GM21447 (cell line): ENCODE measurements at regions not wholly inside any gene's neighbourhood (a gene's known extent, or its start where the extent isn't known, plus 50 kb on each side); places are given as distances from the start of the nearest gene placed in this dataset.

Experiments used
- ATAC-seq: cut with Tn5 transposase; IDR thresholded peaks from one replicate; pipeline ENCODE4 v1.9.1; 2021; ENCODE audit not compliant: unreplicated experiment

DNA sequence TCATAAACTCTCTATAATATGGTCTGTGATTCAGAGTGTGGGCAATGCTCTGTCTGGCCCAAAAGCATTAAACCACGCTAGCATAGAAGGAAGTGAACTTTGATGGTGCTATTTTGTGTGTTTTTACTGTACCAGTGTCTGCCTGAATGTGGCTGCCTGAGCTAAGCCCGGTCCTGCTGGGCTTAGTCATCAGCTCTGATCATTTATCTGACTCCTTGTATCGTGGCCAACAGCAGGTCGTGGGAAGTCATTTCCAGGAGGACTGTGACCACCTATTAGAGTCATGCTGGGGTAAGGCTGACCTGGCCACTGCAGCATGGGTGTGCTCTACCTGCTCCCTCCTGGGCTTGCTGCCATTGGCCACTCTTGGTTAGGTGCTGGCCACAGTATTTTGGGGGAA lies 239.1 kb upstream of the CEP162 start:
- no peak for ATAC-seq

DNA sequence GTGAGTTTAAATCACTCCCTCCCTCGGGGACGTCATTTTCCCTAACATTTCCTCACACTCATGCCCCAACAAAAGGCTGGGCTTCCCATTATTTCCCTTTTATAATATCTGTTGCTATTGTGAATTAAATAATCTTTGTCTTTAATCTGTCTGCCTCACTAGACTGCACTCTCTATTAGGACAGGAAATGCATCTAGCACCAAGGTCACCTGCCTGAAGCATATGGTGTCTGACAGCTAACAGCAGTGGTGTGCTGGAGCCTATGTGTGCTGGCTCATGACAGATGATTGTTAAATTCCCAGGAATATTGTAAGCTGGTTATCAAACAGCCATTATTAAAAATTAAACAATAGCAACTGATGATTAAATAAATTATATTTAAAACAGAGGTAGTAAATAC lies 237.0 kb upstream of the CEP162 start:
- no peak for ATAC-seq

DNA sequence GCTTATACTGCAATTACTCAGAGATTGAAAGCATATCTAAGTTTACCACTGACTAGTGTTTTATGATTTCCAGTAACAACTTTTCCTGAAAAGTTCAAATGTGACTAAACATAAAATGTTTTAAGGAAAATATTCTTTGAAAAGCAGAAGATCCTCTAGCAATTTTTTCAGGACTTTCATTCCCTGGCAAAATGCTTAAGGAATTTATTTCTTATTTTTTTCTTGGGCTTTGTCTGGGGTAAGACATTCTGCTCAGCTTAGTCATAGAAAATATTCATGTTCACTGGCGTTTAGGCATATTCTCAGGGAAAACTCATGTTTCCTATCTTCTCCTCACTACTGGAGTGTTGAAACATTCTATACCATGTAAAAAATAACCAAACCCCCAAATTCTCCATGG lies 235.3 kb upstream of the CEP162 start:
- no peak for ATAC-seq

DNA sequence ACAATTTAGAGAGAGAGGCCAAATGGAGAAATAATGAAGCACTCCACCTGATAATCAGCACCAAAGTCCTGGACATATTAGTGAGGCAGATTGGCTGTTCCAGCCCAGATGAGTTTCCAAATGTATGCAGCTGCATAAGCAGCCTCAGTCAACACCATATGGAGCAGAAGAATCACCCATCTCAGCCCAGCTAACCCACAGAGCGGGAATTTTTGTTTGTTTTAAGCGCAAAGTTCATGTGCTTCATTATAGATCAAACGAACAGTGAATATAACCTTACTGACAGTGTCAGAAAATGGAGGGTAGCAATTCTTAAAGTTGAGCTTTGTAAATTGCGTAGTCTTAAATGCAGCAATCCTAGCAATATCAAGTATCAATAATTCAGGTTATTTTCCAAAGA lies 234.0 kb upstream of the CEP162 start:
- ATAC-seq: no peak

DNA sequence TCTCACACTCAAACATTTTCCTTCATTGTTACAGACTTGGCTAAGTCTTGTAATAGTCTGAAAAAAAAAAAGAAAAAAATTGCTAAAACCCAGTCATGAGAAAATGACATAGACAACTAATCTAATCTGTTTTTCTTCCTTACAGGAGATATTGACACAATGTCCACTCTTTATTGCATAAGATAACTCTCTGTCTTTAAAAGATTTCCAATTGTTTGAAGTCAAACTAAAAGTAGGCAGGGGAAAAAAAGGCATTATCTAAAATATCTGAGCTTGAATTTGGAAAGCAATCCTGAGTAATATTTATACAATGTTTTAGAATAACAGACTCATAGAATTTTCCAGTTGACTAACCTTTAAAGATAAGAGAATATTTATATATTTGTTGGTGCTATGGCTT lies 233.0 kb upstream of the CEP162 start:
- ATAC-seq: no peak

DNA sequence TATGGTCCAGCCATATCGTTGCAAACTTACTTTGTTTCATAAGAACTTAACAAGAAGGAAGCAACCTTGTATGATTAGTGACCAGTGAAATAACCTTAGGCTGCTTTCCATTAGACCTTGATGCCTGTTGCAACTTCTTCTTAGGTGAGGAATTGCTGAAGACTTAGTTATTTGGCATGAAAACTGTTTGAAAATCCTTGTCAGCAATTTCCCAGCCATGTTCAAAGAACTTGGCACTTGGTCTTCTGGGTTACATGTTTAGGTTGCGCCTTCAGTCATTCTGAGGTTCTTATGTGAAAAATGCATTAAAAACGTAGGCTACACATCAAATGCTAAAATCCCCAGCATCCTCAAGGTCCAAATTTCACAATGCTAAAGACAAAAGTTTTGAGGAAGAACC lies 232.0 kb upstream of the CEP162 start:
- ATAC-seq: no peak

DNA sequence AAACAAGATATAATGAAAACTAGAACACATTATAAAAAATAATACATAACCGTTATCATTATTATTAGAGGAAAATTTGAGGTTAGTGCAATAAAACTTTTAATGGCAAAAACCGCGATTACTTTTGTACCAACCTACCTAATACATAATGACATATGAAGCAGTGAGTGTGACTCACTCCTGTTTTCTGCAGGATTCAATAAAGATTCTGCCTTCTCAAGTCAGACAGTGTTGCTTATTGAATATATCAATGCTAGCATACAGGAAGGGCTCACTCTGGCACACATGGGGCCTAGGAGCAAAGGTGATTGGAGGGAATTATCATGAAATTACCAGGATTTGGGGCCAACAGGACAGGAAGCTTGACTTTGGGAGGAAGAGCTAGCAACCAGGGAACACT lies 230.8 kb upstream of the CEP162 start:
- ATAC-seq: no peak

DNA sequence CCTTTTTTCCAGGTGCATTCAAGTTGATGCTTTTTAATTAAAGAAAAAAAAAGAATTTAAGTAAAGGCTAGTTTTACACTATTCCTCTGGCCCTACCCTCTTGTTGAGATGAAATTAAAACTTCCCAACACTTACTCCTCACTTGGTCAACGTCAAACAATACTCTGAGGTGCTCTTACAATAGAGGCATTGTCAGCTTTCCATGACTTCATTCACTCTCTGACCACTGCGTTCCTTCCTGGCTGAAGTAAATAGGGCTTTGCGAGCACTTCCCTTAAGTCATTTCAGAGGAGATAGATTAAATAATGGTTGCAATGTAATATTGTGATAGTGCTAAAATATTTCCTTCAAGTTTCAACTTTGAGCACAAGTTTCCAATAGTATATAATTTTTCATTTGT lies 229.8 kb upstream of the CEP162 start:
- ATAC-seq: no peak

DNA sequence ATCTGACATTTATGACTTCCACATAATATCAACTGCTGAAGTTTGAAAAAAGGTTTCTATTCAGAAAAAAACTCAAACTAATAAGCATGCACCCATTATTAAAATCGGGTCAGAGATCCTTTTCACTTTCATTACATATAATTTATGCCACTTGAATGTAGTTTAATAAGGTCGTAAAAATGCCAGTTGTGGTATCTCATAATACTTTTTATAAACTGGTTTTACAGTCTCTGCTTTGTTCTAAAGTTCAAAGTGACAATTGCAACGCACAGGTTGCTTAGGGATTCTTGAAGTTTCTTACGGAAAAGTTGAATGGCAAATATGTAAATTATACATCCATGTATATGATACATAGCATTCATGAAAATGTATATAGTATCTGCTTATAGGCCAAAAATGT lies 229.4 kb upstream of the CEP162 start:
- ATAC-seq: no peak

DNA sequence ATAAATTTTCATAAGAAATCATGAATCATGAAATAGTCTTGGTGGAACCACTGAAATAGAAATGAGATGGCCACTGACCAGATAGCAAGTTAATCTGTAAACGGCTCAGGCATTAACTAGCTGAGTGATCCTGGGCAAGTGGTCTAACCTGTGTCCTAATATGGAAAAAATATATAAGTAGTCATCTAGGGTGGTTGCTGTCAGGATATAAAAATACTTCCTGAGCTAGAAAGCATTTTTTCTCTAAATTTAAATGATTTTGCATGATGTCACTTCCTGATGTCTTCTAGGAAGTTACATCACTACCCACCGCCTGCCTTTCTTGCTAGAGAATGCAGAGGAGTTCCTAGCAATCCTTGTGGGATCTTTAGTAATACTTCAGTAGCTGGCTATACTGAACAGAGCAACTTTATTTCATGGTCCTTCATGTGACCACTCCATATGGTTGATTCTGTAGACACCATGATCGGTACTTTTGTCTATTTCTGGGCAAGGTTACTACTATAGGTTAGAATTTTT lies 228.1 kb upstream of the CEP162 start:
- no peak for ATAC-seq

DNA sequence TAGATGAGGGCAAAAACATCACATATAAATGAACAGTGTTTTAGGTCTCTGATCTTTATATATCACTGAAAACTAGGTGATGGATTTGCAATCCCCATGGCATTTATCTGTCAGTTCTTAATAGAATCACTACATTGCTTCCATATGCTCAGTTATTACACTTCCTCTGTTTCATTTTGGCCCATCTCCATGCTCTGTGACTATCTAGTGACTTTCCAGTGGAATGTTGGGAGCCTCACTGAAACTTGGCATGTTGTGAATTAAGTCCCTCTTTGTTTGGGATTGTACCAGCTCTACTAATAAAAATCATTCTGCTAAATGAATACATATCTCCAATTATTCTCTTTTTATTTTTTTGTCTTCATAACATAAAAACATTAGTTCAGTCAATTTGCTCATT lies 226.1 kb upstream of the CEP162 start:
- no peak for ATAC-seq

DNA sequence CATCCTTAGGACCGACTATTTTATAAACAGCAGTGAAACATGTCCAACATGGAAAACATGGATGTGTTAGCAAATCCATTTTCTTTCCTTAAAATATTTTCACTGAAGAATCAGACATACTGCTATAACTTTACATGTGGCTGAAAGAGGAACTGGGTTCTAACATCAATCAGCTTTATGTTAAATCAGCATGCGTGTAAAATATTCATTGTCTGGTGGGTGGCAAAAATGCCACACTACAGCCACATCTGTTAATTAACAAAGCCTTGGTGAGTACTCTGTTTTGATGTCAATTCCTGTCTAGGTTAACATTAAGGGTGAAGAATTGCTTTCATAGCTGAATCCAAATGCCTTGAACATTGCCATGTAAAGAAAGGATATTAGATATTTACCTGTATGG lies 222.6 kb upstream of the CEP162 start:
- ATAC-seq: no peak

DNA sequence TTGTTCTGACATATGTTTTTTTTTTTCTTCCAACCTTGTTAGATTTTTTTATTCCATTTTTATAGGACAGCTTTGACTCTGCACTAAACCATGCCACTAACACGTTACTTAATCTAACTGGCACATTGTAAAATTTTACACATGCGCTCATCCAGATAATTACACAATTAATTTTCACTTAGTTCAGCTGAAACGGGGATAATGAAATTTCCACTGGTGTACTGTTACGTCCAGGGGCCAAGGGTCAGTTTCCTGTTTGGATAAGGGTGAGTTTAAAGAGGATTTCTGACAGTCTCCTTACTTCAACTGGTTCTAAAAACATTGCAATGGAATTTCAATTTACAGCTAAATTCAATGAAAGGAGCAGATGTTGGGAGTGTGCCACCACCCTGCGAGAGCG lies 221.8 kb upstream of the CEP162 start:
- ATAC-seq: no peak

DNA sequence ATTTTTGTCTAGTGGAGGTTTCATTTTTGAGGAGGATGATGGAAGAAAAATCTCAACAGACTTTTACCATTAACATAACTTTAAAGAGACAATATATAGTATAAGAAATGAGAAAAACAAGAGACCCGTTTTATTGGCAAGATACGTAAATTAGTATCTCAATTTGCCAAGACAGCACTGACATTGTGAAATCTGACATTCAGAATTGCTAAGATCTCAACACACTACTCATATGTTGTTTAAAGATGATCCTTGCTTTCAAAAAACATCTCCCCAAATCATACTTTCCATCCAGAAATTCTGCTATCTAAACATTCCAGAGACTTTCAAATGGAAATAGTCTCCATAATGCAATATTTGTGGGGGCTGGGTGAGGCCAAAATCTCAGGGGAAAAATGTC lies 220.9 kb upstream of the CEP162 start:
- no peak for ATAC-seq

DNA sequence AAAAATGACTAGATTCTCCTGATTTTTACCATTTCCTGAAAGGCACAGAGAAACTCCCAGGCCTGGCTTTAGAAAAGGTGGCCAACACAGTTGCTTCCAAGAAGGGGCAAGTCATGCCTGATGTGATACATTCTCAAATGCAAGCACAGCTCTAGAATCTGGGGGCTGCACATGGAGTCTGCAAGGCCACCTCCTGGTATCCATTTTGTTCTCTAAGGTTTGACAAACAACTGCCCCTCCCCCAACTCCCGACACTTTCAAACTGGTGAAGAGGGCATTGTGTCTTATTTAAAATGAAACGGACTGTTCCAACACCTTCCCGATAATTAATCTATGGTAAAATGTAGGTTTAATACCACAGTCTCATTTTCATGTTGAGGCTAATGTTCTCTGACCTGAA lies 220.2 kb upstream of the CEP162 start:
- ATAC-seq: no peak

DNA sequence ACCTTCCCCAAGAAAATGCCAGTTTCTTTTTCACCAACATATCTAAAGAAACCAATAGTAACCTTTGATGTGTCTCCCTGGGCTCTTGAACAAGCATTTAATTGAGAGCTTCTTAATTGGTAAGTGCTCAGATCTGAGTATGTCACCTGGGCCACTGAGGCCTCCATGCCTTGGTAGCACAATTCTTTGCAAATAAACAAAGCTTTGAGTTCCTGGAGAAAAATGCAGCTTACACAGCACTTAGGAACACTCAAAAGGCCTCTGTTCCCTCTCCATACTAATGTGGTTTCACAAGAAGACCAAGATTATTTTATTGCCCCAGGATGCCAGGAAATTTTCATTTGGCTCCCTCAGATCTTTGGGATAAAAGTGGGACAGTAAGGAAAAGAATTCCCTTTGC lies 217.6 kb upstream of the CEP162 start:
- no peak for ATAC-seq

DNA sequence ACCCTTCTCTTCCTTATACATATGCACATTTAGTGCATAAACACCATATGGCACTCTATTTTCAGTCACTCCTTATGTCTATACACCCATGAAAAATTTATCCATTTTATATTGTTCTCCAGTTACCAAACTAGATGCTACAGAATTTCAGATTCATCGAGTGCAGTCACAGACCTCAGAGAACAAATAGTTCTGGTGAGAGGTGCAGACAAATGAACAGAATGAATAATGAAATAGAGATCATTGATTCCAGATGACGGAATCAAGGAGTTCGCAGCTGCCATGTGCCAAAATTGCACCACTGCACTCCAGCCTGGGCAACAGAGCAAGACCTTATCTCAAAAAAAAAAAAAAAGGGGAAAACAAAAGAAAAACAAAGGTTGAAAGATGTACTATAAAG lies 214.8 kb upstream of the CEP162 start:
- ATAC-seq: no peak

DNA sequence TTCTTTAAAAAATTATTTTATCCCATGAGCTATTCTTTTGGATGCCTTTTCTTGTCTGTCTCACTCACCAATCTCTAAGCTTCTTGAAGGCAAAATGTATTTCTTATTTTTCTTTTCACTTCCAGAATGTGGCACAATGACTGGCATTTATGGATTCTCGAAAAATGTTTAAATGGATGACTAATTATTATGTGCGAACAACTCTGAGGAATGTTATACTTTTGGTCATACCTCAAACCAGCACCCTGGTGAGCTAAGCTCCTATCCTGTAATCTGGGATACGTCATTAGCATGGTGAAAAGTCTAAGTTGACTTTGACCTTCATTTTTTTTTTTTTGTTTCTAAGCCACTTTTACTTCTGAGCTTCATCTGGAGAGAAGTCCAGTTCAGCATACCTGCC lies 214.0 kb upstream of the CEP162 start:
- ATAC-seq: no peak

DNA sequence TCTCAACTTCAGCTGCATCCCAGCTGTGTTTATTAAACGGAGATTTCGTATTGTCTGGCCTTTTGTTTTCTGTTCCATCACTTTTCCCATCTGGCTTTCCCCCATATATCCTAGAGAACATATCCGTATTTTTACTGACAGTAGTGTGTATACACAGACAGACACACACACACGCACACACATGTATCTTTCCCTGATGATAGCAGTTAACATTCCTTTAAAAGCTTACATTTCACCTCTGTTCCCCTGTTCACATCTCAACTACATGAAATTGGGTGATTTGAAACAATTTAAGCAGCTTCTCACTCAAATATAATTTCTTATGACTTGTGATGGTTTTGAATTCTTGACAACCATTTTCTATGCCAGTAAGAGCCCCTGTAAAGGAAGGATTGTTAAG lies 207.1 kb upstream of the CEP162 start:
- no peak for ATAC-seq

DNA sequence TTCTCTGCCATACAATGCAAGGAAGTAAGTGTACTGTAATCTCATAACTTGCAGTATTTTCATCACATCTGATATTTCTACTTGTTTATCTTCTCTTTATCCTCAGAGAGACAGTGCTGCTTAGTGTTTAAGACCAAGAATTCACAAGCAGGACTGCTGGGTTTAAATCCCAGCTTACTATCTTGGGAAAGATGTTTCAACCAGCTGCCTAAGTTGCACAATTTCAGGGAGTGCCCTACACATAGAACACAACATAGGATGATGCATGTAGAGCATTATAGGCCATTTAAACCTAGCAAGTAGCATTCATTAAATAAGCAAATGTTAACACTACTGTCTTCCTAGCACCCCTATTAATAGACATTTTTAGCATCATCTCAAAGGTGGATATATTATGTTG lies 205.2 kb upstream of the CEP162 start:
- ATAC-seq: no peak

DNA sequence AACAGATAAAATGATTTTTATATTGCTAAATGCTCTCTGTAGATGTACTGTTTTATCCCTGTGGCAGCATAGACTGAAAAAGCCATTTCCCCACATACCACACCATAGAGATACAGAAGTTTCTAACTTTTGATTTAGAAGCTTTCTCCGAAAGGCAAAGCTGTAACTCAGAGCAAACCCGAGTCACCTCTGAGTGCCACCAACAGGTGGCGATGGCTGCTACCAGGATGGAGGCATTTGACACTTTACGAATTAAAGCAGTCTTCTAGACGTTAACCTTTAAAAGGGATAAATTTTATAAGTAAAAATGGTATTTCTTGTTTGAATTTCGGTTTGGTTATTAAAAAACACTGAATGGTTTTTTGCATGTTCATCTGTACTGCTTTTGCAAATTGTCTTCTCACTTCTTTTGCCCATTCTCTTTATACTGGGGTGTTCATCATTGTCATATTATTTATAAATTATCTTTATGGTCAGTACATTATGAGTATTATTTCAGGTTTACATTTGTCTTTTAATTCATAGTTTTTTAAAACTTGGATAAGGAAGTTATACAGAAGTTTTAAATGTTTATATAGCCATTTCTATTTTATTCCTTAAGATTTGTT lies 201.0 kb upstream of the CEP162 start:
- no peak for ATAC-seq

DNA sequence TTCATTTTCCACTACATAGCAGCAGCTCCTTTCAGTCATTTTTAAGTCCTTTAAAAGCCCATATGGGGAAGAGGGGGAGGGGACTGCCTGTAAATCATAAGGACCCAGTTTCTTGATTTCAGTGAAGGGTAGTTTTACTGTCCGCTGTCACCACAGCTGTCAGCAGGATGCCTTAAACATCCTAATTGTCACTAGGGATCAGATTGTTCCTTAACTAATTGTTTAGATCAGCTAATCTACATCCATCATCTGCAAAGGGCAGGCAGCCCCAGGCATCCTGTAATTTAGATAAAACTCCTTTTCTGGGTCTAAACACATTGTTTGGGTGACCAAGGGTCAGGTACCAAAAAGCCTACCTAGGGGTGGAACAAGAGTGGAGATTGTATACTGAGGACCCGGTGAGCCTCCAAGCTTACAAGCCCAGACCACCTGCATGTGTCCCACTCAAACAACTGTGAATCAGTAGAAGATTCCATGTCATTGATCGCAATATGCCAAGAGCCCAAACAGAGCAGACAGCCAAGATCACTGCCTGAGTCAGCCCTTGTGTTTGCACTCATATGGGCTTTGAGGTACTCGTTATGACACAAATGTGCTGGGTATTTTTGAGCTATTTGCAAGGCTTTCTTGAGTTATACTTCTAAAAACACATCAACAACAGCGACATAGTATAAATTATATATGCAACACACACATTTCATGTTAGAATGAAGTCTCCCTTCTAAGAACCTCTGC lies 198.7 kb upstream of the CEP162 start:
- no peak for ATAC-seq

DNA sequence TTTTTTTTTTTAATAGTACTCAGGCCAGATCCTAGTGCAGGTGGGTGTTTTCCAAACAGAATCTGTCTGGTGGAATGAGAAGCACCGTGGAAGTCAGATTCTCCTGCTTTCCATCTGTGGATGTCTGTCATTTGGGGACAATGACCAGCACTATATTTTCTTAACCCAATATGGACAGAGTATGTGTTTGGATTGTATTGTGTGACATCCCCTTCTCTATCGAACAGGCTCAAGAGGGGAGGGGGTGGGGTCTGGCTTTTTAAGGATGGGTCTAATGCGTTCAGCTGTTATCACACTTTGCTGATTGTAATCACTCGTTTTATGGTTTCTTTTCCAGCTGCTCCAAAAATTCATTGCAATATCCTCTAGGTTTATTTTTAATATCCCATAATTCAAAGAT lies 197.5 kb upstream of the CEP162 start:
- no peak for ATAC-seq
